IMR-90 (cell line): ENCODE measurements at regions not wholly inside any gene's neighbourhood (a gene's known extent, or its start where the extent isn't known, plus 50 kb on each side); places are given as distances from the start of the nearest gene placed in this dataset.

Source experiments
- ATAC-seq: fragments of 200-7000 bp; cut with Tn5 transposase; 2 replicates; pipeline ENCODE4 v1.9.1; 2020; ENCODE audit warnings: low read depth, mild to moderate bottlenecking, moderate library complexity
- BruUV-seq: library from RNA; stranded (reverse); fragments of 400-500 nt; replicated peaks from 2 replicates; lab custom pipeline; 2021; lab: Mats Ljungman, UMichigan
- CTCF ChIA-PET: fragments of 300-600 bp; formaldehyde crosslinking; extraction: SDS; loops from one replicate; lab custom pipeline; 2021; ENCODE audit warnings: antibody characterized with exemption; lab: Yijun Ruan, JAX
- POLR2A ChIA-PET: fragments of 300-600 bp; sonication (Branson Sonifier 250); formaldehyde crosslinking; loops from one replicate; lab custom pipeline; 2022; ENCODE audit warnings: antibody characterized with exemption; ENCODE audit not compliant: unreplicated experiment; lab: Charles Lee
- DNase-seq: peaks from one replicate; pipeline ENCODE4 v3.0.0; 2013
- H2AFZ ChIP-seq: replicated peaks from 2 replicates; pipeline ENCODE3; 2013; ENCODE audit warnings: low read length, mild to moderate bottlenecking; ENCODE audit not compliant: poor library complexity
- H2AK5ac ChIP-seq: 2 replicates; pipeline ENCODE4 v1.6.1; 2013; ENCODE audit warnings: low read depth, low read length, inconsistent platforms
- H2AK9ac ChIP-seq: replicated peaks from 2 replicates; pipeline ENCODE3; 2013; ENCODE audit warnings: mild to moderate bottlenecking, low read depth, low read length, moderate library complexity; ENCODE audit not compliant: poor library complexity
- H2BK120ac ChIP-seq: 2 replicates; pipeline ENCODE4 v1.6.1; 2013; ENCODE audit warnings: low read depth, low read length, inconsistent platforms
- H2BK15ac ChIP-seq: 3 replicates; pipeline ENCODE4 v1.6.1; 2013; ENCODE audit warnings: low read depth, low read length, inconsistent platforms
- H2BK20ac ChIP-seq: 2 replicates; pipeline ENCODE4 v1.6.1; 2013; ENCODE audit warnings: low read depth, mild to moderate bottlenecking, inconsistent platforms, low read length, moderate library complexity
- H2BK5ac ChIP-seq: 2 replicates; pipeline ENCODE4 v1.6.1; 2013; ENCODE audit warnings: mild to moderate bottlenecking, low read depth, low read length, inconsistent platforms; ENCODE audit not compliant: poor library complexity, severe bottlenecking
- H3K14ac ChIP-seq: replicated peaks from 2 replicates; pipeline ENCODE4 v1.6.1; 2013; ENCODE audit warnings: low read depth, low read length, inconsistent platforms
- H3K18ac ChIP-seq: 2 replicates; pipeline ENCODE4 v1.6.1; 2013; ENCODE audit warnings: low read depth, low read length, control low read depth
- H3K23ac ChIP-seq: 2 replicates; pipeline ENCODE4 v1.6.1; 2013; ENCODE audit warnings: low read depth, low read length, inconsistent platforms
- H3K27ac ChIP-seq: 2 replicates; pipeline ENCODE4 v1.5.1; 2013; ENCODE audit warnings: mild to moderate bottlenecking, control low read depth, low read length; ENCODE audit not compliant: insufficient read depth
- H3K27me3 ChIP-seq: 2 replicates; pipeline ENCODE4 v1.6.1; 2013; ENCODE audit warnings: low read length; ENCODE audit not compliant: control insufficient read depth, insufficient read depth
- H3K36me3 ChIP-seq: 2 replicates; pipeline ENCODE4 v1.6.1; 2013; ENCODE audit warnings: low read length, mixed read lengths; ENCODE audit not compliant: control insufficient read depth, insufficient read depth
- H3K4ac ChIP-seq: 2 replicates; pipeline ENCODE4 v1.6.1; 2013; ENCODE audit warnings: low read depth, low read length, inconsistent platforms
- H3K4me1 ChIP-seq: 2 replicates; pipeline ENCODE4 v1.6.1; 2013; ENCODE audit warnings: low read length, mixed read lengths; ENCODE audit not compliant: control insufficient read depth, insufficient read depth
- H3K4me2 ChIP-seq: 2 replicates; pipeline ENCODE4 v1.6.1; 2013; ENCODE audit warnings: low read depth, mild to moderate bottlenecking, control low read depth, low read length, moderate library complexity
- H3K4me3 ChIP-seq: 2 replicates; pipeline ENCODE4 v1.5.1; 2013; ENCODE audit warnings: low read depth, mild to moderate bottlenecking, control low read depth, low read length, moderate library complexity; ENCODE audit not compliant: insufficient read depth
- H3K56ac ChIP-seq: 2 replicates; pipeline ENCODE4 v1.6.1; 2013; ENCODE audit warnings: low read length, inconsistent platforms; ENCODE audit not compliant: insufficient read depth; ENCODE audit errors: extremely low read depth
- H3K79me1 ChIP-seq, 2 experiments: 2 replicates each; pipeline ENCODE4 v1.6.1; 2013; ENCODE audit warnings: low read length in 2 of 2, inconsistent platforms in 1 of 2, low read depth in 1 of 2
- H3K9ac ChIP-seq: 2 replicates; pipeline ENCODE4 v1.6.1; 2013; ENCODE audit warnings: low read depth, low read length, control low read depth
- H3K9me1 ChIP-seq: 2 replicates; pipeline ENCODE4 v1.6.1; 2013; ENCODE audit warnings: low read length, inconsistent platforms; ENCODE audit not compliant: insufficient read depth
- H3K9me3 ChIP-seq: 2 replicates; pipeline ENCODE4 v1.6.1; 2013; ENCODE audit warnings: low read length; ENCODE audit not compliant: control insufficient read depth, insufficient read depth
- H4K20me1 ChIP-seq: 2 replicates; pipeline ENCODE4 v1.6.1; 2013; ENCODE audit warnings: low read length, inconsistent platforms; ENCODE audit not compliant: insufficient read depth
- H4K5ac ChIP-seq: 2 replicates; pipeline ENCODE4 v1.6.1; 2013; ENCODE audit warnings: mild to moderate bottlenecking, low read depth, low read length, control low read depth
- H4K8ac ChIP-seq, 2 experiments: 2 replicates each; pipeline ENCODE4 v1.6.1; 2013; ENCODE audit warnings: low read depth in 2 of 2, low read length in 2 of 2, control low read depth in 1 of 2, inconsistent platforms in 1 of 2
- H4K91ac ChIP-seq: 2 replicates; pipeline ENCODE4 v1.6.1; 2013; ENCODE audit warnings: low read depth, low read length, inconsistent platforms; ENCODE audit not compliant: insufficient read depth
- BHLHE40 ChIP-seq: fragments of 150-350 bp; IDR thresholded peaks from 2 replicates; pipeline ENCODE4 v1.6.1; 2016; ENCODE audit warnings: mild to moderate bottlenecking, low read depth, low read length
- CEBPB ChIP-seq: IDR thresholded peaks from 2 replicates; pipeline ENCODE4 v1.6.1; 2012; ENCODE audit warnings: low read depth, low read length, improper control_type of control experiment
- CHD1 ChIP-seq: IDR thresholded peaks from 2 replicates; pipeline ENCODE4 v1.6.1; 2012; ENCODE audit warnings: low read depth, low read length, improper control_type of control experiment
- CTCF ChIP-seq: conservative IDR thresholded peaks from 2 replicates; pipeline ENCODE4 v1.5.1; 2012; ENCODE audit warnings: mild to moderate bottlenecking, low read depth, low read length, improper control_type of control experiment
- FOS ChIP-seq: fragments of 150-350 bp; IDR thresholded peaks from 2 replicates; pipeline ENCODE4 v1.6.1; 2016; ENCODE audit warnings: low read depth, low read length
- MAFK ChIP-seq: IDR thresholded peaks from 2 replicates; pipeline ENCODE4 v1.6.1; 2012; ENCODE audit warnings: low read depth, low read length, improper control_type of control experiment
- MAZ ChIP-seq: IDR thresholded peaks from 2 replicates; pipeline ENCODE4 v1.6.1; 2012; ENCODE audit warnings: low read depth, mild to moderate bottlenecking, low read length, improper control_type of control experiment, moderate library complexity, borderline replicate concordance
- MXI1 ChIP-seq: IDR thresholded peaks from 2 replicates; pipeline ENCODE4 v1.6.1; 2012; ENCODE audit warnings: low read depth, mild to moderate bottlenecking, low read length, moderate library complexity, borderline replicate concordance
- NFE2L2 ChIP-seq: fragments of 150-350 bp; IDR thresholded peaks from 2 replicates; pipeline ENCODE4 v1.6.1; 2016; ENCODE audit warnings: low read depth, mild to moderate bottlenecking, low read length
- POLR2A ChIP-seq: IDR thresholded peaks from 2 replicates; pipeline ENCODE4 v1.6.1; 2012; ENCODE audit warnings: mild to moderate bottlenecking, low read depth, low read length
- RAD21 ChIP-seq: IDR thresholded peaks from 2 replicates; pipeline ENCODE4 v1.6.1; 2012; ENCODE audit warnings: low read length, improper control_type of control experiment
- RCOR1 ChIP-seq: IDR thresholded peaks from 2 replicates; pipeline ENCODE4 v1.6.1; 2012; ENCODE audit warnings: mild to moderate bottlenecking, low read length, improper control_type of control experiment; ENCODE audit not compliant: insufficient replicate concordance
- RFX5 ChIP-seq: IDR thresholded peaks from 2 replicates; pipeline ENCODE4 v1.8.0; 2012; ENCODE audit warnings: low read depth, mild to moderate bottlenecking, low read length, moderate library complexity
- SMC3 ChIP-seq: fragments of 150-350 bp; IDR thresholded peaks from 2 replicates; pipeline ENCODE4 v1.6.1; 2016; ENCODE audit warnings: low read depth, mild to moderate bottlenecking, antibody characterized with exemption, low read length, moderate library complexity
- USF2 ChIP-seq: fragments of 150-350 bp; IDR thresholded peaks from 2 replicates; pipeline ENCODE4 v1.6.1; 2017; ENCODE audit warnings: mild to moderate bottlenecking, antibody characterized with exemption, low read length, low read depth
- WGBS, 2 experiments: methylation state at CpG; one replicate each; pipeline versions ENCODE4 v1.1.5 to v1.1.7; 2013; ENCODE audit warnings: missing lambda C conversion rate in 2 of 2; ENCODE audit not compliant: insufficient read length in 1 of 2; ENCODE audit errors: extremely low coverage in 2 of 2; 5-methylcytosine and 5-hydroxymethylcytosine counted together
- dilution Hi-C: fragments of 300-500 bp; cut with HindIII; formaldehyde crosslinking; loops from one replicate; pipeline ENCODE4 v1.14.3; 2018; ENCODE audit warnings: low sequenced_read_pairs; ENCODE audit not compliant: unreplicated experiment
- in situ Hi-C: fragments of 300-500 bp; cut with MboI; formaldehyde crosslinking; loops from 3 replicates; pipeline ENCODE4 v1.14.3; 2019; ENCODE audit warnings: low sequenced_read_pairs, inconsistent platforms, mixed read lengths
- intact Hi-C: fragments of 100-400 bp; cut with micrococcal nuclease; formaldehyde crosslinking; loops from 2 replicates; pipeline ENCODE4 v1.10.0; 2022
- TF ChIP-seq, protein P1 (sequence below): fragments of 150-350 bp; IDR thresholded peaks from 2 replicates; pipeline ENCODE4 v1.6.1; 2016; ENCODE audit warnings: low read depth, mild to moderate bottlenecking, low read length, moderate library complexity, borderline replicate concordance

DNA sequence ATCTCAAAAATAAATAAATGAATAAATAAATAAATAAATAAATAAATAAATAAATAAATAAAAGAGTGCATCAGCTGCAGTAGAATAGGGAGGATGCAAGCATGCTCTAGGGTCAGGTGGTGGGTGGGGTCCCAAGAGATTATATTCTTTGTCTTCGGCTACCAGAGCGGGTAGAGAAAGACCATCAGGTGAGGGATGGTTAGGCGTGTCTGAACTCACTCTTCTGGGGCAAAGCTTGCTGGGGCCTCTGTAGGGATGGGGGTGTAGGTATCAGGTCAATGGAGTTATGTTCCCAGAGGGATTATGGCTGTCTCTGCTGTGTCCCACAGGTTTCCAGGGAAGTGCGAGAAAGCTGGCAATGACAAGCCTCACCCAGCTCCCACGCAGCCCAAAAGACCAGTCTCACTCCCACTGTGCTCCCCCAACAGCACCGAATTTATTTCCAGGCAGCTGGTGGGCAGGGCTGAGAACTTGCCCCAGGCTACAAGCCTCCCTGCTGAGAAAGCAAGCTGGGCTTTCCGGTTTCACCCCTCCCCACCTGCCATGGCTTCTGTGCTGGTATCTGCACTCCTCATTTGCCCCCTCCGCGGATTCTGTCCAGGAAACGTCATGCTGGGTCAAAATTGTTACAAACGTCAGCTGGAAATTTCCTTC lies 180.8 kb downstream of the LURAP1L start:
- in situ Hi-C loops, result no loop called here
- POLR2A ChIA-PET, result no interaction called here
- TF ChIP-seq, protein P1, sequence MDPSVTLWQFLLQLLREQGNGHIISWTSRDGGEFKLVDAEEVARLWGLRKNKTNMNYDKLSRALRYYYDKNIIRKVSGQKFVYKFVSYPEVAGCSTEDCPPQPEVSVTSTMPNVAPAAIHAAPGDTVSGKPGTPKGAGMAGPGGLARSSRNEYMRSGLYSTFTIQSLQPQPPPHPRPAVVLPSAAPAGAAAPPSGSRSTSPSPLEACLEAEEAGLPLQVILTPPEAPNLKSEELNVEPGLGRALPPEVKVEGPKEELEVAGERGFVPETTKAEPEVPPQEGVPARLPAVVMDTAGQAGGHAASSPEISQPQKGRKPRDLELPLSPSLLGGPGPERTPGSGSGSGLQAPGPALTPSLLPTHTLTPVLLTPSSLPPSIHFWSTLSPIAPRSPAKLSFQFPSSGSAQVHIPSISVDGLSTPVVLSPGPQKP, result no peak
- TF ChIP-seq SMC3, result no peak
- no peak for TF ChIP-seq FOS
- no peak for TF ChIP-seq CHD1
- no peak for TF ChIP-seq MAZ
- TF ChIP-seq RCOR1, result no peak
- no peak for TF ChIP-seq RAD21
- TF ChIP-seq RFX5, result no peak
- TF ChIP-seq CEBPB, result no peak
- TF ChIP-seq MXI1, result no peak
- TF ChIP-seq POLR2A, result no peak
- TF ChIP-seq NFE2L2, result no peak
- no peak for TF ChIP-seq BHLHE40
- no peak for TF ChIP-seq USF2
- no peak for TF ChIP-seq MAFK
- no peak for TF ChIP-seq CTCF

More for the DNA sequence above, 180.8 kb downstream of the LURAP1L start:
- BruUV-seq, result no TSS peak
- H2BK120ac ChIP-seq, result no peak overlapping the region
- H3K36me3 ChIP-seq, result no peaks in the 10 kb centered on the region
- no peak overlapping the region for H2AK9ac ChIP-seq
- H2BK5ac ChIP-seq, result no peak overlapping the region
- H3K4me3 ChIP-seq, result no peak overlapping the region
- no peak overlapping the region for H3K27ac ChIP-seq
- H3K4me1 ChIP-seq, result no peaks in the 10 kb centered on the region
- no peak overlapping the region for H4K8ac ChIP-seq
- H4K91ac ChIP-seq, result no peak overlapping the region
- dilution Hi-C loops, result no loop called here
- no peak overlapping the region for H3K14ac ChIP-seq
- intact Hi-C loops, result no loop called here
- no peaks in the 10 kb centered on the region for H3K9me1 ChIP-seq
- no peak overlapping the region for H2BK15ac ChIP-seq
- no peaks in the 10 kb centered on the region for H4K20me1 ChIP-seq
- no peak overlapping the region; the same call in 1 of the 2 replicates for H4K5ac ChIP-seq
- H3K23ac ChIP-seq, result no peak overlapping the region
- no peak overlapping the region for H3K56ac ChIP-seq
- no peak overlapping the region for H2BK20ac ChIP-seq
- no peak overlapping the region for H3K4ac ChIP-seq
- no peak overlapping the region for H2AK5ac ChIP-seq
- no peaks in the 10 kb centered on the region for H3K9me3 ChIP-seq
- no peak for DNase-seq
- H3K4me2 ChIP-seq, result no peak overlapping the region
- no peak overlapping the region for H3K9ac ChIP-seq
- no peaks in the 10 kb centered on the region for H3K27me3 ChIP-seq
- no peak overlapping the region for H2AFZ ChIP-seq
- no peak overlapping the region; the same call in 1 of the 2 replicates for H3K18ac ChIP-seq
- WGBS, 2 experiments, result 78% methylated on average over 3 of the region's 11 CpGs; no CpG with 5 or more reads in 1 of the 2 experiments
- ATAC-seq, result no peak
- CTCF ChIA-PET, result no interaction called here
- no peaks in the 10 kb centered on the region for H3K79me1 ChIP-seq
